Endodermal cell (in vitro differentiated cells): ENCODE measurements at regions not wholly inside any gene's neighbourhood (a gene's known extent, or its start where the extent isn't known, plus 50 kb on each side); places are given as distances from the start of the nearest gene placed in this dataset.

Experiments used
- DNase-seq: peaks from one replicate; pipeline ENCODE4 v3.0.0-alpha.2; 2017
- H3K27ac ChIP-seq: 2 replicates; pipeline ENCODE4 v1.5.1; 2013; ENCODE audit warnings: mild to moderate bottlenecking, low read depth, low read length, moderate library complexity
- H3K27me3 ChIP-seq: 2 replicates; pipeline ENCODE4 v1.6.1; 2013; ENCODE audit warnings: mild to moderate bottlenecking, low read length, moderate library complexity; ENCODE audit not compliant: insufficient read depth, control insufficient read depth, poor library complexity, severe bottlenecking
- H3K36me3 ChIP-seq: 2 replicates; pipeline ENCODE4 v1.7.0; 2013; ENCODE audit warnings: mild to moderate bottlenecking, low read length, moderate library complexity; ENCODE audit not compliant: control insufficient read depth, insufficient read depth
- H3K4me1 ChIP-seq: one replicate; pipeline ENCODE4 v1.7.0; 2013; ENCODE audit warnings: low read length; ENCODE audit not compliant: control insufficient read depth, insufficient read depth
- H3K4me3 ChIP-seq: 2 replicates; pipeline ENCODE4 v1.5.1; 2013; ENCODE audit warnings: mild to moderate bottlenecking, low read length, moderate library complexity
- H3K9ac ChIP-seq: 2 replicates; pipeline ENCODE4 v1.6.1; 2013; ENCODE audit warnings: mild to moderate bottlenecking, low read length, moderate library complexity; ENCODE audit not compliant: poor library complexity, severe bottlenecking; ENCODE audit errors: extremely low read depth
- H3K9me3 ChIP-seq: 2 replicates; pipeline ENCODE4 v1.6.1; 2013; ENCODE audit warnings: mild to moderate bottlenecking, low read length, moderate library complexity; ENCODE audit not compliant: control insufficient read depth
- H3K27ac Mint-ChIP-seq: 2 replicates; pipeline ENCODE4 v1.8.0; 2020; ENCODE audit warnings: mixed read lengths
- H3K27me3 Mint-ChIP-seq: 2 replicates; pipeline ENCODE4 v1.8.0; 2021; ENCODE audit warnings: mild to moderate bottlenecking, mixed read lengths; ENCODE audit not compliant: insufficient read depth
- H3K36me3 Mint-ChIP-seq: 2 replicates; pipeline ENCODE4 v1.8.0; 2020; ENCODE audit warnings: low read depth, mixed read lengths
- H3K4me1 Mint-ChIP-seq: 2 replicates; pipeline ENCODE4 v1.8.0; 2020; ENCODE audit warnings: mixed read lengths
- H3K4me3 Mint-ChIP-seq: 2 replicates; pipeline ENCODE4 v1.8.0; 2020; ENCODE audit warnings: mild to moderate bottlenecking, moderate library complexity, mixed read lengths
- H3K9me3 Mint-ChIP-seq: 2 replicates; pipeline ENCODE4 v1.8.0; 2020; ENCODE audit warnings: mild to moderate bottlenecking, mixed read lengths
- CTCF ChIP-seq: fragments of 200-600 bp; sonication (generic); conservative IDR thresholded peaks from 2 replicates; pipeline ENCODE4 v1.5.0; 2021; ENCODE audit warnings: antibody characterized with exemption, mild to moderate bottlenecking
- WGBS, 2 experiments: methylation state at CpG; one replicate each; pipeline versions ENCODE4 v1.1.5 to v1.1.7; 2013; ENCODE audit warnings: missing lambda C conversion rate in 2 of 2, mixed read lengths in 1 of 2; ENCODE audit not compliant: insufficient coverage in 1 of 2, insufficient read length in 1 of 2; 5-methylcytosine and 5-hydroxymethylcytosine counted together

- no peaks in the 10 kb centered on the region for H3K9me3 Mint-ChIP-seq
- WGBS, 2 experiments = 83 to 89% methylated on average over 2 of the region's 3 CpGs
- peaks cover under 1% of the 10 kb centered on the region for H3K36me3 Mint-ChIP-seq
- DNase-seq = no peak
- Histone ChIP-seq H3K27me3 (no peaks in the 10 kb centered on the region), H3K4me1 (no peaks in the 10 kb centered on the region), H3K9ac (no peak overlapping the region), H3K4me3 (no peak overlapping the region), H3K36me3 (no peaks in the 10 kb centered on the region), H3K27ac (no peak overlapping the region), H3K9me3 (no peaks in the 10 kb centered on the region)
- no peak overlapping the region for H3K4me3 Mint-ChIP-seq
- no peak overlapping the region for H3K27ac Mint-ChIP-seq
- no peaks in the 10 kb centered on the region for H3K27me3 Mint-ChIP-seq
- H3K4me1 Mint-ChIP-seq = peaks cover 7% of the 10 kb centered on the region
- TF ChIP-seq CTCF = no peak
These were observed 218.6 kb upstream of the POU5F2 start for GRCh38 chr5:93960042-93960441.

GRCh38 chr5:93956006-93956405, 214.6 kb upstream of the POU5F2 start:
- H3K4me3 ChIP-seq = no peak overlapping the region
- H3K27me3 ChIP-seq = no peaks in the 10 kb centered on the region
- WGBS, 2 experiments = 87 to 100% methylated on average over 2 of the region's 2 CpGs
- no peaks in the 10 kb centered on the region for H3K4me1 ChIP-seq
- no peaks in the 10 kb centered on the region for H3K36me3 ChIP-seq
- no peaks in the 10 kb centered on the region for H3K27me3 Mint-ChIP-seq
- no peak overlapping the region for H3K9ac ChIP-seq
- H3K27ac Mint-ChIP-seq = no peak overlapping the region
- no peaks in the 10 kb centered on the region for H3K9me3 ChIP-seq
- H3K27ac ChIP-seq = no peak overlapping the region
- no peaks in the 10 kb centered on the region for H3K9me3 Mint-ChIP-seq
- no peak overlapping the region for H3K4me3 Mint-ChIP-seq
- H3K4me1 Mint-ChIP-seq = peaks cover 18% of the 10 kb centered on the region
- H3K36me3 Mint-ChIP-seq = no peaks in the 10 kb centered on the region
- DNase-seq = no peak
- TF ChIP-seq CTCF = no peak

GRCh38 chr5:93954421-93955069, 213.1 kb upstream of the POU5F2 start:
- Mint-ChIP-seq H3K4me1 (peaks cover 15% of the 10 kb centered on the region), H3K4me3 (no peak overlapping the region), H3K9me3 (no peaks in the 10 kb centered on the region), H3K27me3 (no peaks in the 10 kb centered on the region), H3K36me3 (peaks cover 3% of the 10 kb centered on the region), H3K27ac (no peak overlapping the region)
- DNase-seq = peak; percentile 66
- H3K4me1 ChIP-seq = no peaks in the 10 kb centered on the region
- H3K27me3 ChIP-seq = no peaks in the 10 kb centered on the region
- H3K9me3 ChIP-seq = no peaks in the 10 kb centered on the region
- H3K9ac ChIP-seq = no peak overlapping the region
- WGBS, 2 experiments = 88 to 100% methylated on average over 3 to 5 of the region's 5 CpGs
- no peak overlapping the region for H3K4me3 ChIP-seq
- H3K27ac ChIP-seq = no peak overlapping the region
- TF ChIP-seq CTCF = no peak
- no peaks in the 10 kb centered on the region for H3K36me3 ChIP-seq
